Motor neuron (in vitro differentiated cells): ENCODE measurements at regions not wholly inside any gene's neighbourhood (a gene's known extent, or its start where the extent isn't known, plus 50 kb on each side); places are given as distances from the start of the nearest gene placed in this dataset.
A peak's percentile ranks its signal among the peaks of the same experiment; 100 is the strongest.

Source experiments
- ATAC-seq, 8 experiments: fragments of 200-7000 bp; cut with Tn5 transposase; replicated peaks in 6 of 8; 2 replicates each; pipeline ENCODE4 v1.8.0; 2021; ENCODE audit warnings: mild to moderate bottlenecking in 8 of 8, moderate library complexity in 8 of 8
- H3K27ac ChIP-seq, 2 donors: fragments of 250-450 bp; sonication (Bioruptor Pico); 2 replicates each; pipeline ENCODE4 v1.9.0; 2021; ENCODE audit warnings: antibody characterized with exemption in 2 of 2, mild to moderate bottlenecking in 2 of 2, moderate library complexity in 1 of 2
- H3K4me1 ChIP-seq, 2 donors: fragments of 250-450 bp; sonication (Bioruptor Pico); replicated peaks in 1 of 2; 2 replicates each; pipeline ENCODE4 v1.6.1; 2021; ENCODE audit warnings: antibody characterized with exemption in 2 of 2, mild to moderate bottlenecking in 2 of 2, moderate library complexity in 1 of 2
- H3K4me3 ChIP-seq, 5 donors: fragments of 250-450 bp; sonication (Bioruptor Pico); 2 replicates each; pipeline ENCODE4 v1.9.0; 2021; ENCODE audit warnings: antibody characterized with exemption in 5 of 5, mild to moderate bottlenecking in 5 of 5, moderate library complexity in 4 of 5
- WGBS, 10 experiments: fragments of 450-650 bp; shearing (Covaris generic); methylation state at CpG; one replicate each; pipeline ENCODE4 v1.0.0; 2022; 5-methylcytosine and 5-hydroxymethylcytosine counted together
- in situ Hi-C, 9 experiments: fragments of 400-800 bp; cut with MboI; loops; one replicate each; pipeline ENCODE4 v1.15.0; 2021; ENCODE audit warnings: low sequenced_read_pairs in 9 of 9, low pct_unique_long_range_greater_than_20kb in 2 of 9; ENCODE audit not compliant: unreplicated experiment in 9 of 9

DNA sequence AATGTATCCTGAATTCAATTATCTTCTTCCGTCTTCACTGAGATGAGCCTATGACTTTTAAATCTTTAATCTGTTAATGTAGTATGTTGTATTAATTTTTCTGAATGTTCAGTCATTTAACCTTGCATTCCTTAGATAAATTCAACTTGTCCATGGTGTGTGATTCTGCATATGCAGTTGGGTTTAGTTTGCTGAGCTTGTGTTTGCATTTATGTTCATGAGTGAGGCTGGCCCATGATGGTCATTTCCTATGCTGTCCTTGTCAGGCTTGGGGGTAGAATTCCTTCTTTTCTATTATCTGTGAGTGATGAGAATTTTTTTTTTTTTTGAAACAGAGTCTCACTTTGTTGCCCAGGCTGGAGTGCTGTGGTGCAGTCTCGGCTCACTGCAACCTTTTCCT is 131.8 kb upstream of the COL5A1 start:
- in situ Hi-C loops = no loop called here
- no peaks in the 10 kb centered on the region for H3K4me1 ChIP-seq
- peak in 3 of 8 experiments; percentile 50 to 82 (median 56) for ATAC-seq
- H3K4me3 ChIP-seq = no peak overlapping the region
- H3K27ac ChIP-seq = no peak overlapping the region
- 58 to 100% (median 94%) methylated on average over 1 to 2 of the region's 2 CpGs; no CpG with 5 or more reads in 1 of the 10 experiments for WGBS, 10 experiments

DNA sequence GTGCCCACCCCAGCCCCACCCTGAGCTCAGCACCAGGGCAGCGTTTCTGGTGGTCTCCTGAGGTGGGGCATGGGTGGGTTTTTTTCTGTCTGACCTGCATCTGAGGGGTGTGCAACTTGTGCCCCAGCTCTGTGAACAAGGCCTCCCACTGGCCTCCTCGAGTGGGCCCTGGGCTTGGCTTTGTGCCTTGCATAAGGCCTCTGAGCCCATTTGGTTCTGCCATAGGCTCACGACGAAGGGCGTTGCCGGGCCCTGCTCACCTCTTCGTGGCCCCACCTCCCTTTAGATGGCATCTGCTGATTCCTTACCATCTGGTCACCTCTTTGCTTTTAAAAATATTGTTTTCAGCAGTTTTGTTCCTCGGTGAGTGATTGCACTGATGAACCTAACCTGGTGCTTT is 127.1 kb upstream of the COL5A1 start:
- in situ Hi-C loops = no loop called here
- Histone ChIP-seq H3K4me1 (no peaks in the 10 kb centered on the region), H3K4me3 (no peak overlapping the region), H3K27ac (no peak overlapping the region)
- ATAC-seq = no peak
- 79 to 100% (median 93%) methylated on average over 1 to 5 of the region's 8 CpGs; no CpG with 5 or more reads in 5 of the 10 experiments for WGBS, 10 experiments

DNA sequence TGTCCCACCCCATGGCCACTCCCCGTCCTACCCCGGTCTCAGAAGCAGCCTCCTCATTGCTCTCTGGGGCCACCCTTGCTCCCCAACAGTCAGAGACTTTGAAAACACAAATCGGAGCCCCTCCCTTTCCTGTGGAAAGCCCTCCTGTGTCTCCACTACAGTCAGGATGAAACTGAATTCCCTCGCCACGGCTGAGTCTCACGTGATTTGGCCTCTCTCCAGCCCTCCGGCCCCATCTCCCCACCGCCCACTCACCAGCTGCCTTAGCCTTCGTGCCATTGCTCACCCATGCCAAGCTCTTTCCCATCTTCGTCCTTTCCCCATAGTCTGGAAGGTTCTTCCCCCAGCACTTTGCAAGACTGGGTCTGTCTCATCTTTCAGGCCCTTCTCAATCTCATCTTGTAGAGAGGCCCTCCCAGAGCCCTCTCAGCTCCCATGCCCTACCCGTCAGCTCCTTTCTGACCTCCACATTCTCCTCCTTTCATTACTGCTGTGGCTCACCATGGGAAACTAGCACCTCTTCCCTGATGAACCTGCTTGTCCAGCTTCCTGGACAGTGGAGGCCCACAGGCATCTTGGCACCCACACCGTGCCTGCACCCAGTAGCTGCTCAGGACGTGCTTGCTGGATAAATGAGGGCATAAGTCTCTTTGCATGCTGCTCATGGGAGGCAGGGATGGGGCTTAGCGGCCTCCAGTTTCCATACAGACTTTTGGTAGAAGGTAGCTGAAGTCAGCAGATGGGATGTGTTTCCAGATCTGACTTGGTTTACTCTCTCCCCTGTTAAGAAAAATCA is 126.4 kb upstream of the COL5A1 start:
- no peaks in the 10 kb centered on the region for H3K4me1 ChIP-seq
- in situ Hi-C loops = no loop called here
- WGBS, 10 experiments = 10 to 100% (median 87%) methylated on average over 1 to 12 of the region's 14 CpGs; no CpG with 5 or more reads in 1 of the 10 experiments
- no peak overlapping the region for H3K27ac ChIP-seq
- no peak overlapping the region for H3K4me3 ChIP-seq
- no peak for ATAC-seq

DNA sequence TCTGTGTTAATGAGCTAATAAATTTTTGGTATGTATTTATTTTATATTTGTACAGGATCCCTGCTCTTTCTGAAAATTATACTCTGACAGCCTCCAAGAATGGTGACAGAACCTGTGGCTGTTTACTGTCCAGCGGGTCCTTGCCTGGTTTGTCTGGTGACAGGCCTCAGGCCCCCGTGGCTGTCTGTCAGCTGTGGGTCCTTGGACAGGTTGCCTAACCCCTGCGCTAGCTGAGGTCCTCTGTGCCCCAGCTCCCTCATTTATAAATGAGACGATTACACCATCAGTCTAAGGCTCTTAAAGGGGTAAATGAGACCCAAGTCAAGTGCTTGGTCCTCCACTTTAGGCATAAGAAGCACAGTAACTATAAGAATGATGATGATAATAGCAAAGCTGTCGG is 125.1 kb upstream of the COL5A1 start:
- no peak for ATAC-seq
- Histone ChIP-seq H3K27ac (no peak overlapping the region), H3K4me3 (no peak overlapping the region), H3K4me1 (no peaks in the 10 kb centered on the region)
- 60 to 100% (median 78%) methylated on average over 1 to 4 of the region's 5 CpGs; no CpG with 5 or more reads in 3 of the 10 experiments for WGBS, 10 experiments
- in situ Hi-C loops = no loop called here

DNA sequence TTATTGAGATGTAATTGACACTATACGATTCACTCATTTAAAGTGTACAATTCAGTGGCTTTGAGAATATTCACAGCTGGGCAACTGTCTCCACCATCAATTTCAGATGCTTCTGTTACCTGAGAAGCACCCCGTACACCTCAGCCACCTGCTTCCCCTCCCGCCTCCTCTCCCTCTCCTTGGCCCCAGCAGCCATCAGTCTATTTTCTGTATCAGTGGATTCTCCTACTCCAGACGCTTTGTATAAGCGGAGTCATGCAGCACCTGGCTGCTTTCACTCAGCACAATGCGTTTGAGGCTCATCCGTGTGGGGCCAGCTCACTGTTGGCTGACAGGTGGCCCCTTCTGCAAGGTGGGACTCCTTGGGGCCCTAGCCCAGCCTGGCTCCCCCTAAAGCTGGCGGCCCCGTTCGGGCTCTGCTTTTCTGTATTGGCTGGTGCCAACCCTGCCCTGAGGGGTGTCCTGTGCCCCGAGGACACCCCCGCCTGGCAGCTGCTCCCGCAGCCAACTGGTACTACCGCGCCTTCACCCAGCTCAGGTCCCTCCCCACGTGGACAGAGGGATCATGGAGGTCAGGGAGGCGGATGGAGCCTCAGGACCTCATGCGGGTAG is 124.4 kb upstream of the COL5A1 start:
- WGBS, 10 experiments = 0 to 100% (median 86%) methylated on average over 1 to 7 of the region's 18 CpGs; no CpG with 5 or more reads in 5 of the 10 experiments
- H3K4me3 ChIP-seq = no peak overlapping the region
- H3K27ac ChIP-seq = no peak overlapping the region
- in situ Hi-C loops = no loop called here
- ATAC-seq = no peak
- H3K4me1 ChIP-seq = peaks cover 0 to 2% of the 10 kb centered on the region in 2 donors

DNA sequence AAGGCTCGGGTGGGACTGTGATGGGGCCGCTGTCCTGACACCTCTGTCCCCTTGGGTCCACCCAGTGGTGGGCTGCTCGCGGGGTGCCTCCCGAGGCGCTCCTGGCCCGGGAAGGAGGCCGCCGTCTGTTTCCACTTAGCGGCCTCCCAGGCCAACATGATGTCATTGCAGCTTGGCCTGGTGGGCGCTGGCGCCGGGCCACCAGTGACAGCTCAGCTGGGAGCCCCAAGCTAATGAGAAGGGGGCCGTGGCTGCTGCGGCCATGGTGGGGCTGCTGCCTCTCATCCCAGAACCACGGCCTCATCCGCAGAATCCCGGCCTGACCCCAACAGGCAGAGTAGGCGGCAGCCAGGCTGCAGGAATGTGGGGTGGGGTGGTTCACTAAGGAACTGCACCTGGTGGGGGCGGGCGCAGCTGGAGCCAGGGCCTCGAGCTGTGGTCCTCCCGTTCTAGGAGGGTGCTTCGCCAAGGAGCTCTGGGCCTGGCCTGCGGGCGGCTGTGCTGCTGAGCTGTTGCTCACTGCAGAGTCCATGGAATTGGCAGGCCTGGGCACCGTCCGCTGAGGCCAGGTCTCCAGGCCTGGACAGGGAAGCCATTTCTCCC is 123.5 kb upstream of the COL5A1 start:
- Histone ChIP-seq H3K4me1 (peaks cover 0 to 2% of the 10 kb centered on the region in 2 donors), H3K27ac (no peak overlapping the region), H3K4me3 (no peak overlapping the region)
- peak in 2 of 8 experiments; percentile 17 to 85 for ATAC-seq
- in situ Hi-C loops = no loop called here
- WGBS, 10 experiments = 85 to 87% methylated on average over 4 to 9 of the region's 28 CpGs; no CpG with 5 or more reads in 8 of the 10 experiments

DNA sequence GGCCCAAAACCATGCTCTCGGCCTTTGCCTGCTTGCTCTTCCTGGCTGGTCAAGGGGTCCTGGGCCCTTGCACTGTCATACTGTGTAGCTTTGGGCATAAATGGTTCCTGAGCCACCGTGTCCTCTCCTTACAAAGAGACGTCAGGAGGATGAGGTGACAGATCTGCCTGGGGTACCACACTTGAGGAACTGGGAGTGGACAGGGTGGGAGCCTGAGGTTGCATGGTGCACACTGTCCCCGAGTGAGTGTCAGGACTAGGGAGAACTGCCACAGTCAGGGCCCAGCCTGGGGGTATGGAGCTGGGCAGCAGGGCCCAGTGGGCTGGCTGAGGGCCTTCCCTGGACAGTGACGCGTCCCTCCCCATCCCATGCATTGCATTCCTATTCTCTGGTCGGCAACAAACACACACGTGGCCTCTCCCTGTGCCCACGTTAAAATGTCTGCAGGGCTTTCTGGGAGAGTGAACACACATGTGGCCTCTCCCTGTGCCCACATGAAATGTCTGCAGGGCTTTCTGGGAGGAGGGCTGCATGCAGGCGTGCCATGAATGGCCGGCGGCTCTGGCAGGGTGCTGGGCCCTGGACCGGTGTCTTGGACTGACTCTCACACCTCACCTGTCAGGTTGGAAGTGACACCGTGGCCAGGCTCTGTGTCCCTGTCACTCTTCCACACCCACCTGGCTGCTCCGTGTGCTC is 122.1 kb upstream of the COL5A1 start:
- in situ Hi-C loops = no loop called here
- no peak for ATAC-seq

DNA sequence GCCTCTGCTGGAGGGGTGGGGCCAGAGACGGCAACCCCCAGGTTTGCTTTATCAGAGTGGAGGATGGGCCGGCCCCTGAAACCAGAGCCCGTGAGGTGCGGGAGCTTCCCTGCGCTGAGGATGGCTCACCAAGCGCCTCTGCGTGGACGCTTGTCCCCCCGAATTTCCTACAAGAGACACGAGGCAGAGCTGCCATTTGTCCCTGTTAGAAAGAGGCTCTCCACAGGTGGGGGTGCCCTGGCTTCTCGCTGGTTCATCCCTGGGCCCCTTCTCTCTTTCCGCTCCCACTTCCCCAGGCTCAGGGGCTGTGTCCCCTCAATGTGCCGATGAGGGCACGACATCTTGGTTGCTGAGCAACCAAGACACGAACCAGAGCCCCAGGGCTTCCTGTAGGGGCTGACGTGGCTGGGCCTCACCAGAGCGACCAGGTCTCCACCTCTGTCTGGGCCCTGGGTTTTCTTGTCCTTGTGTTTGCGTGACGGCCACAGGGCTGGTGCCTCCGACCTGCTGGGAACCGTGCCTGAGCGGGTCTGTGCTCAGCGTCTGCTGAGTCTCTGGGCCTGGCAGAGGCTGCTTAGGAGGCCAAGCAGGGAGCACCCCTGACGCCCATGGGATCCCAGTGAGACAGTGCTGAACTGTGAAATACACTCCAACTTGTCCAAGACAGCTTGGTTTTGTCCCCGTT is 119.6 kb upstream of the COL5A1 start:
- no peak overlapping the region for H3K27ac ChIP-seq
- in situ Hi-C loops = no loop called here
- H3K4me3 ChIP-seq = no peak overlapping the region
- peak in 1 of 8 experiments; percentile 45 for ATAC-seq
- WGBS, 10 experiments = 54 to 100% (median 83%) methylated on average over 1 to 11 of the region's 25 CpGs; no CpG with 5 or more reads in 5 of the 10 experiments
- H3K4me1 ChIP-seq = peaks cover 0 to 2% of the 10 kb centered on the region in 2 donors

More for the DNA sequence above, 122.1 kb upstream of the COL5A1 start:
- WGBS, 10 experiments = 70 to 93% (median 89%) methylated on average over 2 to 8 of the region's 15 CpGs; no CpG with 5 or more reads in 5 of the 10 experiments
- Histone ChIP-seq H3K27ac (no peak overlapping the region), H3K4me1 (peaks cover 0 to 2% of the 10 kb centered on the region in 2 donors), H3K4me3 (no peak overlapping the region)

DNA sequence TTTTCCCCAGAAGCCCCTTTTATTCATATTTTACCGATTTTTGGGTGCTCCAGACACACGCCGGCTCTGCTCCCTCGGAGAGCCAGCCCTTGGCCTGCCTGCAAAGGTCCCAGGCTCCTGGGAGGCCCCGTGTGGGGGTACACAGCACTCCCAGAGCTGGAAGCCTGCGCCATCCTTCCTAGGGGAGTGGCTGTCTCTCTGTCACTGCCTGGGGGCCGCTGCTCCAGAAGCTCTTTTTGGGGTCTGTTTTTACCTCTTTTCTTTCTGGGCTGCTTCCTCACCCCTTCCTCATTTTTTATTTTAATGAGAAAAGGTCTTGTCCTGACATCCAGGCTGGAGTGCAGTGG is 119.1 kb upstream of the COL5A1 start:
- no peak for ATAC-seq
- in situ Hi-C loops = no loop called here
- WGBS, 10 experiments = 68 to 90% (median 82%) methylated on average over 2 to 6 of the region's 7 CpGs; no CpG with 5 or more reads in 6 of the 10 experiments
- Histone ChIP-seq H3K27ac (no peak overlapping the region), H3K4me3 (no peak overlapping the region), H3K4me1 (peaks cover 0 to 2% of the 10 kb centered on the region in 2 donors)

DNA sequence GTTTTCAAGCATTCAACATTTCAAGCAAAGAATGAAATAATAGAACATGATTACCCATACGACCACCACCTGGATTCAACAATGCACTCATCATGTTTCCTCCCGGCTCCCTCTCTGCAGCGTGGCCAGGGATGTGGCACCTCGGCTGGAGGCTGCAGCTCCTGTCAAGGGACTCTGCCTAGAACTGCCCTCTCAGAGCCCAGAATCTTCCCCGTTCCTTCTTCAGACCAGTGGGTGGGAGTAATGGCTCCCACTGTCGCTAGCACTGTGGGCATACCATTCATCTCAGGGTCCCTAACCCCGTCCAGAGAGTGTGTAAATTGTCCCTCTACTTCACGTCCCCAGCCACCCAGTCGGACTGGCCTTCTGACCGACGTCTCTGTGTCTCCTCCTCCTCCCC is 118.6 kb upstream of the COL5A1 start:
- no peak overlapping the region for H3K4me3 ChIP-seq
- WGBS, 10 experiments = 26 to 100% (median 79%) methylated on average over 1 to 9 of the region's 11 CpGs; no CpG with 5 or more reads in 3 of the 10 experiments
- in situ Hi-C loops = no loop called here
- no peak for ATAC-seq
- peaks cover 0 to 2% of the 10 kb centered on the region in 2 donors for H3K4me1 ChIP-seq
- no peak overlapping the region for H3K27ac ChIP-seq

DNA sequence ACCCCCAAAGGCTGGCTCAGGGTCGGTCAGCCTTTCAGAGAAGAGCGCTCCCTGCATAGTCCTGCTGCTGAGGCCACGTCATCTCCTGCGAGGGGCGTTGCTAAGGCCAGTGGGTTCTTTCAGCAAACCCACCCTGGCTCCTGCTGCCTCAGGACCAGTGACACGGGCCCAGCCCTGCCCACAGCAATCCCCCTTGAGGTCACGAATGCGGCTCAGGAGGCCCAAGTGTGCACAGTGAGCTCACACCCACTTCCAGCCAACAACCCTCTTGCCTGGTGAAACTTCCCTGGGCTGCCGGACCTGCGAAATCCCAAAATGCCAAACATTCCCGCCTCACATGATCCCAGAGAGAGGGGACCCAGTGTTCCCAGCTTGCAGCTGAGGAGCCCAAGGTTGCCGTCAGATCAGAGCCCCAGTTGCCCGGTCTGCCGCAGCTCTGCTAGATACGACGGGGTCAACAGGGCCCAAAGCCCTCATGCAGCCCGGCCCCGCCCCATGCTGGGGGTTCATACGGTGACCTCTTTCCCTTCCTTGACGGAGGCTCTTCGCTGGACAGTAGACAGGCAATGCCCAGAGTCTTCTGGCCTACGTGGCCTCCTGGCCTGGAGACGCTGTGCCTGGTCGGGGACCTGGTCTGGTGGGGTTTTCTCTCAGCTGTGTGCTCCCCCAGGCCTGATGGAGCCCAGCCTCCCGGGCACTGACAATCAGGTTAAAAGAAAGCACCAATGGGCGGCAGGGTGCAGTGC is 116.4 kb upstream of the COL5A1 start:
- H3K4me1 ChIP-seq = peaks cover 0 to 5% of the 10 kb centered on the region in 2 donors
- H3K27ac ChIP-seq = no peak overlapping the region
- no peak overlapping the region for H3K4me3 ChIP-seq
- 53 to 100% (median 71%) methylated on average over 1 to 4 of the region's 26 CpGs; no CpG with 5 or more reads in 4 of the 10 experiments for WGBS, 10 experiments
- in situ Hi-C loops = no loop called here
- no peak for ATAC-seq
